Gastroesophageal sphincter (tissue), 4 donors: ENCODE measurements at regions not wholly inside any gene's neighbourhood (a gene's known extent, or its start where the extent isn't known, plus 50 kb on each side); places are given as distances from the start of the nearest gene placed in this dataset.
"Not testable (repeated sequence)": the region's sequence is repeated elsewhere in the genome, so short reads cannot be mapped to it uniquely, and the experiment has no call there.

ENCODE experiments used
- ATAC-seq: fragments of 150-250 bp; one replicate; pipeline ENCODE4 v1.9.1; 2016; ENCODE audit warnings: mild to moderate bottlenecking, moderate library complexity
- H3K27ac ChIP-seq, 4 donors: fragments of 200-600 bp; sonication (generic) in 3 of 4; 1 replicate in 3 of 4; 2 replicates in 1 of 4; pipeline ENCODE4 v1.5.1; 2016 to 2019
- H3K27me3 ChIP-seq: fragments of 200-600 bp; sonication (generic); one replicate; pipeline ENCODE4 v1.5.1; 2019
- H3K36me3 ChIP-seq, 2 donors: fragments of 200-600 bp; sonication (generic); one replicate each; pipeline ENCODE4 v1.5.1; 2019; ENCODE audit warnings: control low read depth in 1 of 2
- H3K4me1 ChIP-seq, 3 donors: fragments of 200-600 bp; sonication (generic); 1 replicate in 2 of 3; 2 replicates in 1 of 3; pipeline ENCODE4 v1.5.1; 2016 to 2019; ENCODE audit warnings: control low read depth in 2 of 3
- H3K4me3 ChIP-seq, 2 donors: fragments of 200-600 bp; sonication (generic); one replicate each; pipeline ENCODE4 v1.5.1; 2019; ENCODE audit warnings: mild to moderate bottlenecking in 1 of 2, moderate library complexity in 1 of 2
- H3K9me3 ChIP-seq, 3 donors: fragments of 200-600 bp; sonication (generic); one replicate each; pipeline ENCODE4 v1.5.1; 2017 to 2019; ENCODE audit warnings: control low read depth in 2 of 3
- CTCF ChIP-seq, 4 experiments: fragments of 200-600 bp in 2 of 4; fragments of 450-650 bp in 2 of 4; sonication (generic) in 1 of 4; IDR thresholded peaks; one replicate each; pipeline ENCODE4 v1.5.1; 2017 to 2019; ENCODE audit warnings: antibody characterized with exemption in 4 of 4, mild to moderate bottlenecking in 2 of 4, moderate library complexity in 2 of 4
- EP300 ChIP-seq: sonication (generic); formaldehyde crosslinking; IDR thresholded peaks from one replicate; pipeline ENCODE4 v1.6.1; 2017; ENCODE audit warnings: antibody characterized with exemption, mild to moderate bottlenecking
- POLR2A ChIP-seq, 2 donors: fragments of 450-650 bp; IDR thresholded peaks; one replicate each; pipeline ENCODE4 v1.6.1; 2017; ENCODE audit warnings: antibody characterized with exemption in 2 of 2, mild to moderate bottlenecking in 2 of 2, moderate library complexity in 1 of 2
- POLR2AphosphoS5 ChIP-seq: sonication (generic); formaldehyde crosslinking; IDR thresholded peaks from one replicate; pipeline ENCODE4 v1.6.1; 2017; ENCODE audit warnings: antibody characterized with exemption
- WGBS, 2 donors: methylation state at CpG; one replicate each; pipeline ENCODE4 v1.1.5; 2018; ENCODE audit warnings: low coverage in 1 of 2; 5-methylcytosine and 5-hydroxymethylcytosine counted together

- Histone ChIP-seq H3K4me3 (no peak overlapping the region), H3K27me3 (no peaks in the 10 kb centered on the region), H3K36me3 (no peaks in the 10 kb centered on the region), H3K27ac (no peak overlapping the region), H3K4me1 (no peaks in the 10 kb centered on the region), H3K9me3 (no peaks in the 10 kb centered on the region)
- no peak for ATAC-seq
- TF ChIP-seq POLR2A (IDR thresholded peaks at IDR 0.05) (no peak), EP300 (no peak), CTCF (IDR thresholded peaks at IDR 0.05) (no peak), POLR2AphosphoS5 (no peak)
- WGBS, 2 donors, result 66 to 76% methylated on average over 3 of the region's 3 CpGs
These were observed 197.5 kb downstream of the SOX4 start for GRCh38 chr6:21791056-21791455.

DNA sequence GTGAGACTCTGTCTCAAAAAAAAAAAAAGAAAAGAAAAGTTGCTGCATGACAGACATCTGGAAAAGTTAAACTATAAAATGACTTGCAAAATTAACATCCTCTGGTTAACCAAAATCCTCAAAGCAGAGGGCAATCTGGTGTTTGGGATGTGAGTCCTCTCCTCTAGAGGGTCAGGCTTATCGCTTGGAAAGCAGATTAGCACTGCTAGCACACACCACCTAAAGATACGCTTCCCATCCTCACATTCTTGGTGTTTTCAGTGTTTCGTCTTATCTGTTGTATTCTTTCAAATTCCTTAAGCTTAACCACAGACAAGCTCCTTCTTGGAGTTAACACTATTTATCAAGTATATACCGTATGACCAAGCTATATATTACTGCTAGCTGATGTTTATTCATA, 198.0 kb downstream of the SOX4 start:
- no peaks in the 10 kb centered on the region for H3K4me1 ChIP-seq
- no peak overlapping the region for H3K27ac ChIP-seq
- H3K36me3 ChIP-seq, result no peaks in the 10 kb centered on the region
- no peaks in the 10 kb centered on the region for H3K27me3 ChIP-seq
- TF ChIP-seq POLR2AphosphoS5, result no peak
- no peak for TF ChIP-seq POLR2A (IDR thresholded peaks at IDR 0.05)
- no peak for TF ChIP-seq CTCF (IDR thresholded peaks at IDR 0.05)
- TF ChIP-seq EP300, result no peak
- no peak overlapping the region for H3K4me3 ChIP-seq
- H3K9me3 ChIP-seq, result no peaks in the 10 kb centered on the region
- WGBS, 2 donors, result 82 to 84% methylated on average over 4 of the region's 4 CpGs
- ATAC-seq, result no peak

DNA sequence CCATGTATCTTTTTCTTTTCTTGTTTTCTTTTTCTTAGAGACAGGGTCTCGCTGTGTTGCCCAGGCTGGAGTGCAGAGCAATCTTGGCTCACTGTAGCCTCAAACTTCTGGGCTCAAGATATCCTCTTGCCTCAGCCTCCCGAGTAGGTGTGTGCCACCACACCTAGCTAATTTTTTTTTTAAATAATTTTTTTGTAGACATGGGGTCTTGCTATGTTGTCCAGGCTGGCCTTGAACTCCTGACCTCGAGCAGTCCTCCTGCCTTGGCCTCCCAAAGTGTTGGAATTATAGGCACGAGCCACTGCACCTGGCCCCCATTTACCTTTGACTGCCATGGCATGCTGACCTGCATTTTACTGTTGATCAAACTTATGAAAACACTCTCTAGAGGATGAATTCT, 198.6 kb downstream of the SOX4 start:
- no peaks in the 10 kb centered on the region for H3K4me1 ChIP-seq
- no peaks in the 10 kb centered on the region for H3K36me3 ChIP-seq
- no peak for ATAC-seq
- WGBS, 2 donors, result 87 to 92% methylated on average over 4 of the region's 4 CpGs
- H3K27me3 ChIP-seq, result no peaks in the 10 kb centered on the region
- TF ChIP-seq POLR2AphosphoS5 (no peak), CTCF (IDR thresholded peaks at IDR 0.05) (no peak), POLR2A (IDR thresholded peaks at IDR 0.05) (no peak), EP300 (no peak)
- no peak overlapping the region for H3K4me3 ChIP-seq
- no peak overlapping the region for H3K27ac ChIP-seq
- H3K9me3 ChIP-seq, result no peaks in the 10 kb centered on the region

GRCh38 chr6:21796979-21797378, 203.4 kb downstream of the SOX4 start:
- WGBS, 2 donors, result no CpG with 5 or more reads among the region's 31 CpGs
- not testable (repeated sequence) for H3K27ac ChIP-seq, ATAC-seq, H3K27me3 ChIP-seq, H3K4me3 ChIP-seq, H3K36me3 ChIP-seq, H3K4me1 ChIP-seq, H3K9me3 ChIP-seq

DNA sequence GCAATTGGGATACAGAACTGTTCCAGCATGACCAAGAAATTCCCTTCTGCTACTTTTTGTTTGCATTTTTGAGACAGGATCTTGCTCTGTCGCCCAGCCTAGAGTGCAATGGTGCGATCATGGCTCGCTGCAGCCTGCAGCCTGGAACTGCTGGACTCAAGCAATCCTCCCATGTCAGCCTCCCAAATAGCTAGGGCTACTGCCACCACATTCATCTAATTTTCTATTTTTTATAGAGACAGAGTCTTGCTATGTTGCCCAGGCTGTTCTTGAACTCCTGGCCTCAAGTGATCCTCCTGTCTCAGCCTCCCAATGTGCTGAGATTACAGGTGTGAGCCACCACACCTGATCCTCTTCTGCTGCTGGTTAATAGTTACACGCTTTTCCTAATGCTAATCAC, 204.9 kb downstream of the SOX4 start:
- Histone ChIP-seq H3K27ac (no peak overlapping the region), H3K27me3 (no peaks in the 10 kb centered on the region), H3K4me1 (peaks cover 0 to 13% (median 3%) of the 10 kb centered on the region in 3 donors), H3K4me3 (no peak overlapping the region), H3K36me3 (no peaks in the 10 kb centered on the region), H3K9me3 (no peaks in the 10 kb centered on the region)
- TF ChIP-seq POLR2AphosphoS5 (no peak), POLR2A (IDR thresholded peaks at IDR 0.05) (no peak), EP300 (no peak), CTCF (IDR thresholded peaks at IDR 0.05) (no peak)
- 98% methylated on average over 4 of the region's 4 CpGs for WGBS, 2 donors
- ATAC-seq, result no peak

- H3K9me3 ChIP-seq, result no peaks in the 10 kb centered on the region
- H3K27ac ChIP-seq, result no peak overlapping the region
- no peaks in the 10 kb centered on the region for H3K27me3 ChIP-seq
- ATAC-seq, result no peak
- 80 to 100% methylated on average over 2 of the region's 2 CpGs for WGBS, 2 donors
- TF ChIP-seq CTCF (IDR thresholded peaks at IDR 0.05), result no peak
- TF ChIP-seq EP300, result no peak
- TF ChIP-seq POLR2A (IDR thresholded peaks at IDR 0.05), result no peak
- no peak for TF ChIP-seq POLR2AphosphoS5
- H3K4me1 ChIP-seq, result peaks cover 0 to 13% (median 3%) of the 10 kb centered on the region in 3 donors
- no peak overlapping the region for H3K4me3 ChIP-seq
- H3K36me3 ChIP-seq, result no peaks in the 10 kb centered on the region
These were observed 206.8 kb downstream of the SOX4 start for GRCh38 chr6:21800330-21800729.
